ENCODE measurements at regions not wholly inside any gene's neighbourhood (a gene's known extent, or its start where the extent isn't known, plus 50 kb on each side); places are given as distances from the start of the nearest gene placed in this dataset.

DNA sequence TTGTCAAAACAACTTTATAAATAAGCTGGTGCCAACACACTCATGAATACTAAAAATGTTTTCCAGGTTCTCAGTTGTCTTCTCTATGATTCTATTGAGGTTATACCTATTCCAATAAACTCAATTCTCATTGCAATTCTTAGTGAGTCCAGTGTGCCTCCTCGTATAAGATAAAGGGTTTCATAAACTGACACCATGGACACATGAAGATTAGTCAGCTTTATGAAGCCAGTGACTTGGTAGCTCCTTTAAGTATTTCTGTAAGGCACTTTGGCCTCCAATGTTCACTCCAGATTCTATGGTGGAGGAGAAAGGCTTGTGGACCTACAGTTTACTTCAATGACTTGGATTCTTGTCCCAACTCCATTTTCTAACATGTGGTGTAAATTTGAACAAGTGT is 521.3 kb upstream of the JARID2 start:
- TF ChIP-seq, protein P1, sequence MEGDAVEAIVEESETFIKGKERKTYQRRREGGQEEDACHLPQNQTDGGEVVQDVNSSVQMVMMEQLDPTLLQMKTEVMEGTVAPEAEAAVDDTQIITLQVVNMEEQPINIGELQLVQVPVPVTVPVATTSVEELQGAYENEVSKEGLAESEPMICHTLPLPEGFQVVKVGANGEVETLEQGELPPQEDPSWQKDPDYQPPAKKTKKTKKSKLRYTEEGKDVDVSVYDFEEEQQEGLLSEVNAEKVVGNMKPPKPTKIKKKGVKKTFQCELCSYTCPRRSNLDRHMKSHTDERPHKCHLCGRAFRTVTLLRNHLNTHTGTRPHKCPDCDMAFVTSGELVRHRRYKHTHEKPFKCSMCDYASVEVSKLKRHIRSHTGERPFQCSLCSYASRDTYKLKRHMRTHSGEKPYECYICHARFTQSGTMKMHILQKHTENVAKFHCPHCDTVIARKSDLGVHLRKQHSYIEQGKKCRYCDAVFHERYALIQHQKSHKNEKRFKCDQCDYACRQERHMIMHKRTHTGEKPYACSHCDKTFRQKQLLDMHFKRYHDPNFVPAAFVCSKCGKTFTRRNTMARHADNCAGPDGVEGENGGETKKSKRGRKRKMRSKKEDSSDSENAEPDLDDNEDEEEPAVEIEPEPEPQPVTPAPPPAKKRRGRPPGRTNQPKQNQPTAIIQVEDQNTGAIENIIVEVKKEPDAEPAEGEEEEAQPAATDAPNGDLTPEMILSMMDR (IDR thresholded peaks at IDR 0.05): no peak
- TF ChIP-seq POLR2AphosphoS5 (IDR thresholded peaks at IDR 0.05; ENCODE audit: low read depth, low read length): no peak
- no peak for TF ChIP-seq SIN3A (IDR thresholded peaks at IDR 0.05; ENCODE audit: borderline replicate concordance, insufficient read depth, low read depth, low read length)
